Activated naive CD4-positive, alpha-beta T cell (primary cell): ENCODE measurements at regions not wholly inside any gene's neighbourhood (a gene's known extent, or its start where the extent isn't known, plus 50 kb on each side); places are given as distances from the start of the nearest gene placed in this dataset.
A peak's percentile ranks its signal among the peaks of the same experiment; 100 is the strongest.

ENCODE experiments used
- DNase-seq, 4 experiments: peaks; one replicate each; lab custom pipeline; 2025; lab: John Stamatoyannopoulos, UW

DNA sequence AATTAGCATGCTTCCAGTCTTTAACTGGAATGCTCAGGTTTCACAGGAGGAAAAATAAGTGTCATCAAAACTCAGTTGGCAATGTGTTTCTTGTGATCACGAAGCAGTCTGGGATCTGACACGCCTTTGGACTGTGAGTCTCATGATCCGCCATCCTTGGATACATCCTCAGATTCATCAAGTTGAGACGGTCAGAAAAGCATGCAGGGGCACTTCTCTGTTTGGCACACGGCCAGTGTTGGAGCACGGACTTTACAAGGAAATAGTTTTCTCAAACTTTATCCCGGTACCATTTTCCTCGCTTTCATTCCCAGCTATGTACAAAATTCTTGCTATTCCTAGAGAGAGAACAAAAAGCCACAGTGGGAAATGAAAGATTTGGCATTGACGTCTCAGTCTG is 88.4 kb upstream of the PARP11 start:
- DNase-seq, result no peak

DNA sequence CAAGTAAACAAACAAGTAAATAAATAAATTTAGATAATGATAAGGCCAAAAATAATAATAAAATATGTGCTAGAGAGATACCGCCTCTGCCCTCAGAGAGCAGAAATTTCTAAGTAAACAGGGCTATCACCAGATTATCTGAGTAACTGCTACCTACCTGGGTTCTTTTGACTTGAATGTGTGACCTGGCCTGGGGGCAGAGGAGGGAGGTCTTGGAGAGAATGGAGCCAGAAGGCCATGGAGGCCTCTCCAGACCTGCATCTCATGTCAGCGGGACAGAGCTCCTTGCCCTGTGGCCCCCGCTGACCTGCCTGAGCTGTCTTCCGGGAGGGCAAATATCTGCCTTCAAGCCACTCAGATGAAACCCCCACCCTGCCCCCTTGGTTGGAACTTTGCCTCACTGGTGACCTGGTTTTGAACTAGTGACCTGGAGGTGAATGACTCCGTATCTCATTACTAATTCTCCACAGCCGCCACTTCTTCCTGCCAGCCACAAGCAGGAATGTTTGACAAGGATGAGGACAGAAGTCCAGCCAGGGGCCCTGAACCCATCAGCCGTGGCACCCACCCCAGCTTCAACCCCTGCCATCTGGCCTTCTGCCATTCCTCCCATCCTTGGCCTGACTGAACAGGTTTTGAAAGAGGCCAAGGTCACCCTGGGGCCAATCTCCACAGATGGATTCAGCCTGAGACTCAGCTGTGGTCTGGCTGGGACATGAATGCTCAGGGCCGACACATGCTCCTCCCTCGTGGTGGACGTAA is 86.8 kb upstream of the PARP11 start:
- no peak for DNase-seq

DNA sequence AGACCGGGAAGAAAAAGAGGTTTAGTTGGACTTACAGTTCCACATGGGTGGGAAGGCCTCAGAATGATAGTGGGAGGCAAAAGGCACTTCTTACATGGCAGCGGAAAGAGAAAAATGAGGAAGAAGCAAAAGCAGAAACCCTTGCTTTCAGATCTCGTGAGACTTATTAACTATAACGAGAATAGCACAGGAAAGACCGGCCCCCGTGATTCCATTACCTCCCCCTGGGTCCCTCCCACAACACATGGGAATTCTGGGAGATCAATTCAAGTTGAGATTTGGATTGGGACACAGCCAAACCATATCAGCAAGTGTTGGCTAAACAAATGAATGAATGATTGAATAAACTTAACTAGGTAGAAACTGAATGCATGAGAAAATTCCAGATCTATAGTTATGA is 85.3 kb upstream of the PARP11 start:
- DNase-seq, result no peak

DNA sequence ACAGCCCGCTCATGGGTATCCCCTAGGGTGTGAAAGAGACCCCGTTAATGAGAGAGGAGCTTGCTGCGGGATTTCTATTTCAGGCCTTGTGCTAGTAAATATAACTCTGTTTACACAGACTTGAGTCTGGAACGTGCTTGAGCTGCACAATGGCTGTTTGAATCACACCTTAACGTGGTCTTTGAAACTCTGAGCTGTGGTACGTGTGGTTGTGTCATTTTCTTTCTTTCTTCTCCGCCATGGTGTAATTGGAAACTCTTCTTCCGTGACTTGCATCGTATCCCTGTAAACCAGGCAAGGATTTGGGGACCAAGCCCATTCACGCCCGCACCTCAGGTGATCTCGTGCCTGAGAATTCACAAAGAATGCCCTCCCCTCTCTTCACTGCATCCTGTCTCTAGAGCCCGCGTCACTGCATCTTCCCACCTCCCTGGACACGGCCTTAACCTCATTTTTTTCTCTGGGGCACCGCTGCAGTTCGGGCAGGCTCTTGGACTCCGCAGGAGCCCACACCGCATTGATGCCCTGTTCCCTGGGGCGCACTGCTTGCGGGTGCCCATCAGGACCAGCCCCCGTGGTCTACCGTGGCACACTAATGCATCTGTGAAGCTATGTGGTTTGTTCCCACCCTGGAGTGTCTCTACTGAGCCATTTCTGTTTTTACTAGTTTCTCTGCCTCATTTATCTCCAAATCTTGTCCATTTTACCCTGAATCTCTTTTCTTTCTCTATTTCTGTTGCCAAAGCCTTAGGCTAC is 78.4 kb upstream of the PARP11 start:
- no peak for DNase-seq

DNA sequence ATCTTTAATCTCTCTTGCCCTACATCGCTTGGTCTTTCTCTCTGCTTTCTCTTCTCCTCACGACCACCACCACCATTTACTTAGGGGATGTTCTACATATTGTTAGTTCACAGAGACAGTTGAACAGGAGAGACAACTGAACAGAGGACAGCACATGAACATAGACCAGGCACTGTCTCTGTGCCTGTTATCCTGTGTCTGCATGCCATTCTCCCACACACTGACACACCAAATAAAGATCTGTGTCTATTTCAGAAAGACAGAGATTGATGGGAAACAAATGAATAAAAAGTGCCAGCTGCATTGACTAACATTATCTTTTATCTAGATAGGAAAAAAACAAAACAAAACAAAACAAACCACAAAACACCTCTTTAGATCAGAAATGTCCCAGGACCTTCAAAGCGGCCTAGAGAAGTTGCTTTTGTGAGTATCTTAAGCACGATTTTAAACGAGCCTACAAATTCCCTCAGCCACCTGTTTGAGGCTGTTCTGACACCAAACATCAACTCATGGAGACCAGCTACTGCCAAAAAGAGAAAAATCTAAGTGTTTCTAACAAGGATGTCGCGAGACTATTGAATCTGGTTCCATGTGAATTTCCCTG is 77.6 kb upstream of the PARP11 start:
- no peak for DNase-seq

DNA sequence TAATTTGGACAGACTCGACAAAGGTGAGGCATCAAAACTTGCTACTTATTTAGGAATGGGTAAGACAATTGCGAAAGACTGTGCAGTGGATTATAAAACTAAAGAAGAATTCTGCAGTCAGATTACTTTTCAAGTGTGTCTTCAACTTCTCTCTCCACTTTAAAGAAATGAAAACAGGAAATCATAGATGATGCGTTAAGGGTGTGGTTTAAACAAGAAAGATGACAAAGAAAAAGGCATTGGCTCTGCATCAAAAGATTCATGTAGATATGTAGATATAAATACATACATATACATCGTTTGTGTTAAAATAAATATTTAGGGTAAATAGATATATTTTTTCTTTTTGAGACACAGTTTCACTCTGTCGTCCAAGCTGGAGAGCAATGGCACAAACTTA is 74.6 kb upstream of the PARP11 start:
- DNase-seq, result no peak

DNA sequence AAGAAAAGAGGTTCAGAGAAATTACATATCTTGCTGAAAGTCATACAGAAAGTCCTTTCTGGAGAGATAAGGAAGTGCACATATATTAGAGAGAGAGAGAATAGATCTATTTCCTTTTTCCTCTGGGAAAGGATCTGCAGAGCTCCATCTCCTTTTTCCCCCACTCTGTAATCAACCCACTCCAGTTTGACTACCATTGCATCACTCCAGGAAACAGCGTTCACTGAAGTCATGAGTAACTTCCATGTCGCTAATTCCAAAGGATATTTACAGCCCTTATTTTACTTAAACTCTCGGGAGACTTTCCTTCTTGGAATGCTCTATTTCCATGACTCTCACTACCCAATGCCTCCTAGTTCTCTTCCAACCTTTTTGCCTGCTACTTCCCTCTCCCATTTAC is 72.5 kb upstream of the PARP11 start:
- DNase-seq, result no peak

DNA sequence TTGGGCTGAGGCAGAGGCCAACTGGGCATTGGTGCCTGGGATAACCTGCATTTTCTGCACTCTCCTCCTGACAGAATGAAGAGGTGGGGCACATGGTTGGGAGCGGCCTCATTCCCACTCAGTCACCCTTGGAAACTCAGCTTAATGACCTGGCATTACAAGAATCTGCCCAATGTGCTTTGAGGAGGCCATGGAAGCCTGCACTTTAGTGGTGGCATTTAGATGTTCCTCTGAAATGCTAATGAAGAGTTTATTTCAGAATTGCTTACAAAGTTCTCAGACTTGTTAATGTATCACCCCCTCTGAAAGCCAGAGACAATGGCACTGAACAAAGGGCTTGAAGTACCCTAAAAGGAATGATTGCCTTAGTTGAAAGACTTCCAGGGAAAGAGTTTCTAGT is 71.4 kb upstream of the PARP11 start:
- DNase-seq, result no peak

DNA sequence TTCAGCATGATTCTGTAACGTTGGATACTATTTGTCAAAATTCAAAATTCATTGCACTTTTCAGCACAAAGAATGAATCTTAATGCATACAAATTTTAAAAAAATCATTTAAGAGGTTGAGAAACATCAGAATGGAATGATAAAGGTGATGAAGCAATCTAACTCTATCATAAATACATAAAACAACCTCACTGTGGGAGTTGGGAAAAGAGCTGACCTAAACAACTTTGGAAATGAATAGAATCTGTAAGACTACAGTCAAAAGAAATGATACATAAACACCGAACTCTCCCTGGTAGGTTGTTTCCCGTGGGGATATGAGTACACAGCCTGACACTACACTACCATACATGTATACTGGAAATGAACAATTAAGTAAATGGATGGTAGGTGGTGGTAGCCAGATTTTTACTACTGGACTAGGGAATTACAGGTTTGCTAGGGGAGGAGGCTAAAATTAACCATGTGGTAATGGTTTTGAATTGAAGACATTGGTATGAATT is 64.9 kb upstream of the PARP11 start:
- DNase-seq, result no peak

DNA sequence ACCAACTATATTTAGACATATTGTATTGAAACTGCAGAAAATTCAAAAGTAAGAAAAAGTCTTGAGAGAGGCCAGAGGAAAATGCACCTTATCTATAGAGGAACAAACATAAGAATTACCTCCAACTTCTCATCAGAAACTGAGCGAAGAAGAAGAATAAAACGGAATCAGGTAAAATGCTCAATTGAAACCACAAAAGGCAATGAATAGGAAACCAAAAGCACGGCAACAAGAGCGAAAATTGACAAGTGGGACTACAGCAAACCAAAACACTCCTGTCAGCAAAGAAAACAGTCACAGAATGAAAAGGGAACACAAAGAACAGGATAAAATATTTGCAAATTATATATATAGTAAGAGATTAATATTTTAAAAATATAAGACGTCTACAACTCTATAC is 61.9 kb upstream of the PARP11 start:
- no peak for DNase-seq

DNA sequence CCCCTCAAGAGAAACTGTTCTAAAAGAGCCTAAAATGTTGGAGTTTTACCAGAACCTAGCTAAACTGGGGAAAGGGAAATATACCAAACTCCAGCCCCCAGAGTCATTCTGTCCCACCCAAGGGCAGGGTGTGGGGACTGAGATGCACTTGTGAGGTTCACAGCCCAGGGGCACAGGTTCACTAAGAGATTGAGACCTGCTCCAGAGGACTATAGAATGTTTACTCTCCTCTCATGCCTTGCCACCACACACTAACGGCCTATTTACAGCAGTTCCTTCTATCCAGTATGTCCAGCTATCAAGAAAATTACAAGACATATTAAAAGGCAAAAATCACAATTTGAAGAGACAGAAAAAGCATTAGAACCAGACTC is 60.6 kb upstream of the PARP11 start:
- no peak for DNase-seq

DNA sequence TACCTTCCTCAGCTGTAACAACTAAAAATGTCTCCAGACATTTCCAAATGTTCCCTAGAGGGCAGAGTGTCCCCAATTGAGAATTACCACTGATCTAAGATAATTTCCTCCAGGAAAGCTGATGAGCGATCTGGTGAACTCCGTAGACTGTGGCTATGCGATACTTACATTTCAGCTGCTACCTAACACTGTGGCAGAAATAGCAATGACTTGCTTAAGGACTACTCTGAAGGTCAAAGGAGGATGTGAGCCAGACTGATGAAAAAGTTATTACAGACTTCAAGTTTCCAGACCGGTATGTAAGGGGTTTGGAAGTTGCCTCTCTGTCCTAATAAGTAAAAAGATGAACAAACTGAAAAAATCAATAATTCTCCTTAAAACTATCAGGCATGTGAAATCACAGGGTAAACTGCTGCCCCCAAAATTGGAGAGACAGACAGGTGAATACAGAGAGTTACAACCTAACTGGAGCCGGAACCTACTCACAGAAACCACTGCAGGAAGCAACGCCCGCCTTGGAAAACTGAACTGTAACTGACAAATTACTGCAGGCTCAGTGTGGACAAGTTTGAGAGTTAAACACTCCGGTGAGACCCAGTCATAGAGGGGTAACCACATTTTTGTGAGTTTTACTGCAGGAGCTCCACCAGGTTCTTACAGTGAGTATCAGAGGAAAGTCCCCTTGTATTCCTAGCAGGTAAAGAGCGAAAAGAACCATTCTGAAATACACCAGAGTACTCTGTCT is 60.0 kb upstream of the PARP11 start:
- DNase-seq, result no peak

DNA sequence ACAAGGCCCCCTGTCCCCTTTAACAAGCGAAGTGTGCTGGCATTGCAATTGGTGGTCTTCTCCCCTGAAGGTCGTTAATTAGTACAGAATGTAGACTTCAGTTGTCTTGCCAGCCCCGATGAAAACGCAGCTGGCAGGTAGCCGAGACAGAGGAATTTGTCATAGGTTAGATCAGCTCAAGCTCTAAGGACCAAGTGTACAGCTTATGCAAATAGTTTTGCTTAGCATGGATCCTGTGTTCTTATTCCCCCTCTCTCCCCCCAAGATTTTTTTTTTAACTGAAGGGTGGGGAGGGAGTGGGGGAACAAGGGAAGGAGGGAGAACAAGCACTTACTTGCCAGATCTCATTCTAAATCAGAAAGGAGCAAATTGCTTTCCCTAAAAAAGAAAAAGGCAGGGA is 58.6 kb upstream of the PARP11 start:
- no peak for DNase-seq

DNA sequence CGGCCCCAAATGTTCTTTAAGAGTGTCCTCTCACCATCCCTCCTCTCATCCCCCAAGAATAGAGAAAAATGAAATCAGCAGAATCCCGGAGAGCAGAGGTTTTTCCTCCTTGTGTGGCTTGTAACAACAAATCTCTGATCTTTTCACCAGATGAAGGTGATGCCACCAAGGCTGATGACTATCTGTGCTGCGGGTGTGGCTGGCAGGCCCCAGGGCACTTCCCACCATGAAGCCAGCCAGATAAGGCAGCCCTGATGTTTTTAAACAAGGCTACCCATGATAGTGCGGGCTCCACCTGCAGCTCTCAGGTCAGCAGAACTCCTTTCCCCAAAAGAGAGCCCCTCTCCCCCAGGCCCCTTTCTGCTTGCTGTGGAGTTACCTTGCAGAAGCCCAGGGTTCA is 58.0 kb upstream of the PARP11 start:
- DNase-seq, result peak in 1 of 4 experiments; percentile 20

DNA sequence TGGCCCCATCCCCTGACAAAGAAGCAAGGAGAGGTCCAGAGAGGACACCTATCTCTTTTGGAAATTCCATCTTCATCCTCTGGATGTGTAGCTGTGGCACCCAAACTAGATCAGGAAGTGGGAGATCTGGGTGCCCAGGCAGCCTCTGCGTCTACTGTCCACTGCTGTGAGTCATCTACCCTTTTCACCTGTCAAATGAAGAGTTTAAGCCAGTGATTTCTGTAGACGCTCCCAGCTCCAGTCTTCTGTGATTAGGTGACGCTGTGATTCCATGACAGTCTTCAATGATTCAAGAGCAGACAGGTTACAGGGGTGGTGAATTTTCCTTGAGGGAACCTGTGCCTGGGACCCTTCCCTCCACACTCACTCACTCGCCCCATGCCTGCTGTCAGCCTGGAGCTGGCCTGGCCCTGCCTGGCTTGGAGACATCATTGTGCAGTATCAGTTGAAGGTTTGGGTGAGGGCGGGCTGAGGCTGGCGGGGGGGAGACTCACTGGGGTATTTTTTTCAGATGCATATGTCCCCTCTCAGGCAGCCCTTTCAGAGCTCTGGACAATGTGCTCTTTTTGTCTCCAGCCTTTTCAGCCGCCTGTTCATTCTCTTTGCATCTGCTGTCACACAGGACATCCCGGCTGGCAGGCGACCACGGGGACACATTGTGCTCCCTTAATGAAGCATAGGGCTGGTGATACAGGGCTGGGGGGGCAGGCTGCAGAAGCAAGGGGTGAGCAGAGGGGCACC is 56.8 kb upstream of the PARP11 start:
- DNase-seq, result no peak

DNA sequence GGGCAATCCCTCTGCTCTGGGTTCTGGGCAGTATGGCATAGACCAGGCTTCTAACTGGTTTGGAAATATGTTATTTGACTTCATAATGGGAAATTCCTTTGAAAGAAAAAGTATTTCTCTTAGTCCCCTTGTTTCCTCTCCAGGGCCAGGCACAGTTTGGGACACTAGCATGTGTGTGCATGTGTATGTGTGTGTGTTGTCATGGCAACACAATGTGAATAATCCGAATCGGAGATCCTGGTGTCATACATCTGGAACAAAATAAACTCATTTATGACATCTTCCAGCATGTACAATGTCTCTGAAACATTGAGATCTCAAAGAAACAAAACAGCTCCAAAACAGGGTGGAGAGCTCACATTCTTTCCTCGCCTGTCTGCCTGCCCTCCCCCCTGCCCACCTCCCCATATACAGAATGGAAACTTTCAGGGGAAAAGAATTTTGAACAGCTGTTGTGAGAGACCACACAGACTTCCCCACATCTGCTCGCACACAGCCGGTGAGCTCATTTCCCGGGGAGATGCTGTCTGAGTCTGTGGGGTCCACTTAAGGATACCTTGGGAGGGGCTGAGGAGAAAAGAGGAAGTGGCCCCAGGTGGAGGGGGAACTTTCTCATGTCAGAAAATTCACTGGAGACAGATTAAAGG is 55.5 kb upstream of the PARP11 start:
- no peak for DNase-seq

DNA sequence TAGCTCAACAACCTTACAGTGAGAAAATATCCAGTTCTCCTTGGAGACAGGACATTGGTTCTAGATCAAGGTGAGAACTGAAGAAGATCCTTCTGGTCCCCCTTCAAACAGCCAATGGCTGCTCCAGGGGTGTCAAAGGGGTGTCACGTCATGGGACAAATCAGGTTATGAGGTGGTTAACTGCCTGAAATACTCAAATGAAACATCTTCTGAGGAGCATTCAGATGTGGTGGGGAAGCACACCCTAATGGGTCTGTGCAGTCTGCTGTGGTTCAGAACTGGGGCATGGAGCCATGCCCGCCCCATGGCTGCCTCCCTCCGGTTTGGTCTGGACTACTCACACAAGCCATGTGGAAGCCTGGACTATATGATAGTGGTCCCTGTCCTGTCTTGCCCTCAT is 52.4 kb upstream of the PARP11 start:
- DNase-seq, result no peak

DNA sequence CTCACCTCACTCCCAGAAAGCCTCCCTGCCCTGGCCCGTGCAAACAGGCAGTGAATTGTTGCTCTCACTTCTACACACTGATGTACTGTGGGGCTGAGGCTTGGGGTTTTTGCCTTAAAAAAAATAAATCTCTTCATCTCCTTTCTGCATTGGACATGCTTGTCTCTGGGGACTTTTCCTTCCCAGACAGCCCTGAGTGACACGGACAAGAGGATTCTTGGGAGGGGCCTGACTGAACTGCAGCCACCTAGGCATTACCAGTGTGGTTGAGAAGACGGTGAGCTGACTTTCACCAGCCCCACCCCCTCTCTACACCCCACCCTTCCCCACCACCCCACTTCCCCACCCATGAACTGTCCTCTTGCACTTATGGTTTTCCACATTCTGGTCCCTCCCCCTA is 51.6 kb upstream of the PARP11 start:
- DNase-seq, result no peak

DNA sequence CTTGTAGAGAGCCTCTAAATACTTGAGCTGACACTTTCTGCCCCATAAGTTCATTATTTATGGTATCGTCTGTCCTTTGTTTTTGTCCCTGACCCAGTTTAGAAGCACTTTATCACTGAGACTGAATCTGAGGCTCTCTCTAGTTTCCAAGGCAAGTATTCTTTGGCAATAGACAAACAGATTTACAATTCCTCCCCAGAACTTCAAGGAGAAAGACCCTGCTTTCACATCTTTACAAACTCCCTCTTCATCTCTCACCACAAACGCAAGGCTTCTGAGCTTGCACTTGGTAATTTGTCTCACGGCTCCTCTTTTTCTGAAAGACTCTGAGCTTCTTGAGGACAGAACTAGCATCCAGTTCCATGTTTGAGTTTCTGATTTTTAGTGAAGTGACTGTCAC is 49.8 kb upstream of the PARP11 start:
- no peak for DNase-seq
